ENCODE measurements at regions not wholly inside any gene's neighbourhood (a gene's known extent, or its start where the extent isn't known, plus 50 kb on each side); places are given as distances from the start of the nearest gene placed in this dataset.

GRCh38 chr12:85504164-85504563, 224.1 kb downstream of the ALX1 start:
- H3K9me3 ChIP-seq = no peaks in the 10 kb centered on the region
- in situ Hi-C loops (cut with MboI; ENCODE audit: low sequenced_read_pairs) = no loop called here
- H3K4me3 ChIP-seq = no peak overlapping the region
- H3K27me3 ChIP-seq (ENCODE audit: low read depth) = no peaks in the 10 kb centered on the region
- no peaks in the 10 kb centered on the region for H3K36me3 ChIP-seq (replicated peaks)
- no peak for DNase-seq (ENCODE audit: low spot score in 2 of 2)
- no peaks in the 10 kb centered on the region for H3K4me1 ChIP-seq

- H3K27me3 ChIP-seq (ENCODE audit: low read depth) = no peaks in the 10 kb centered on the region
- H3K4me1 ChIP-seq = no peaks in the 10 kb centered on the region
- no peak overlapping the region for H3K4me3 ChIP-seq
- DNase-seq (ENCODE audit: low spot score in 2 of 2) = no peak
- no peaks in the 10 kb centered on the region for H3K36me3 ChIP-seq (replicated peaks)
- in situ Hi-C loops (cut with MboI; ENCODE audit: low sequenced_read_pairs) = no loop called here
- no peaks in the 10 kb centered on the region for H3K9me3 ChIP-seq
These were observed 224.6 kb downstream of the ALX1 start for GRCh38 chr12:85504624-85505023.

GRCh38 chr12:85507456-85507855, 227.4 kb downstream of the ALX1 start:
- Histone ChIP-seq H3K4me3 (no peak overlapping the region), H3K36me3 (replicated peaks) (no peaks in the 10 kb centered on the region), H3K4me1 (no peaks in the 10 kb centered on the region), H3K9me3 (no peaks in the 10 kb centered on the region), H3K27me3 (ENCODE audit: low read depth) (no peaks in the 10 kb centered on the region)
- in situ Hi-C loops (cut with MboI; ENCODE audit: low sequenced_read_pairs) = no loop called here
- no peak for DNase-seq (ENCODE audit: low spot score in 2 of 2)

- H3K27me3 ChIP-seq (ENCODE audit: low read depth) = no peaks in the 10 kb centered on the region; the same call in 1 of the 2 replicates
- in situ Hi-C loops (cut with MboI; ENCODE audit: low sequenced_read_pairs) = no loop called here
- DNase-seq (ENCODE audit: low spot score in 2 of 2) = no peak
- H3K36me3 ChIP-seq (replicated peaks) = no peaks in the 10 kb centered on the region
- H3K4me1 ChIP-seq = no peaks in the 10 kb centered on the region
- no peaks in the 10 kb centered on the region for H3K9me3 ChIP-seq
- H3K4me3 ChIP-seq = no peak overlapping the region
These were observed 229.2 kb downstream of the ALX1 start for GRCh38 chr12:85509081-85509856.

- Histone ChIP-seq H3K4me3 (no peak overlapping the region), H3K4me1 (no peaks in the 10 kb centered on the region), H3K9me3 (no peaks in the 10 kb centered on the region), H3K27me3 (ENCODE audit: low read depth) (no peaks in the 10 kb centered on the region; the same call in 1 of the 2 replicates), H3K36me3 (replicated peaks) (no peaks in the 10 kb centered on the region)
- DNase-seq (ENCODE audit: low spot score in 2 of 2) = no peak
- in situ Hi-C loops (cut with MboI; ENCODE audit: low sequenced_read_pairs) = no loop called here
These were observed 229.8 kb downstream of the ALX1 start for GRCh38 chr12:85509857-85510256.

GRCh38 chr12:85516039-85516438, 236.0 kb downstream of the ALX1 start:
- Histone ChIP-seq H3K4me3 (no peak overlapping the region), H3K27me3 (ENCODE audit: low read depth) (no peaks in the 10 kb centered on the region; the same call in 1 of the 2 replicates), H3K4me1 (peaks cover 15% of the 10 kb centered on the region), H3K9me3 (no peaks in the 10 kb centered on the region), H3K36me3 (replicated peaks) (no peaks in the 10 kb centered on the region)
- in situ Hi-C loops (cut with MboI; ENCODE audit: low sequenced_read_pairs) = no loop called here
- no peak for DNase-seq (ENCODE audit: low spot score in 2 of 2)

GRCh38 chr12:85516667-85517325, 236.8 kb downstream of the ALX1 start:
- Histone ChIP-seq H3K9me3 (no peaks in the 10 kb centered on the region), H3K4me1 (peaks cover 15% of the 10 kb centered on the region), H3K4me3 (no peak overlapping the region), H3K27me3 (ENCODE audit: low read depth) (no peaks in the 10 kb centered on the region; the same call in 1 of the 2 replicates), H3K36me3 (replicated peaks) (no peaks in the 10 kb centered on the region)
- in situ Hi-C loops (cut with MboI; ENCODE audit: low sequenced_read_pairs) = no loop called here
- DNase-seq (ENCODE audit: low spot score in 2 of 2) = no peak

GRCh38 chr12:85519163-85519562, 239.1 kb downstream of the ALX1 start:
- H3K4me3 ChIP-seq = no peak overlapping the region
- in situ Hi-C loops (cut with MboI; ENCODE audit: low sequenced_read_pairs) = no loop called here
- H3K27me3 ChIP-seq (ENCODE audit: low read depth) = no peaks in the 10 kb centered on the region

GRCh38 chr12:85523197-85523596, 243.2 kb downstream of the ALX1 start:
- H3K36me3 ChIP-seq (replicated peaks) = no peaks in the 10 kb centered on the region
- DNase-seq (ENCODE audit: low spot score in 2 of 2) = no peak
- in situ Hi-C loops (cut with MboI; ENCODE audit: low sequenced_read_pairs) = no loop called here

More at GRCh38 chr12:85519163-85519562, 239.1 kb downstream of the ALX1 start:
- no peaks in the 10 kb centered on the region for H3K36me3 ChIP-seq (replicated peaks)
- no peaks in the 10 kb centered on the region for H3K9me3 ChIP-seq
- DNase-seq (ENCODE audit: low spot score in 2 of 2) = no peak
- H3K4me1 ChIP-seq = peaks cover 15% of the 10 kb centered on the region

GRCh38 chr12:85527192-85527591, 247.2 kb downstream of the ALX1 start:
- Histone ChIP-seq H3K36me3 (replicated peaks) (no peaks in the 10 kb centered on the region), H3K4me3 (no peak overlapping the region), H3K27me3 (ENCODE audit: low read depth) (no peaks in the 10 kb centered on the region), H3K4me1 (no peaks in the 10 kb centered on the region), H3K9me3 (no peaks in the 10 kb centered on the region)
- in situ Hi-C loops (cut with MboI; ENCODE audit: low sequenced_read_pairs) = no loop called here
- DNase-seq (ENCODE audit: low spot score in 2 of 2) = no peak

More at GRCh38 chr12:85523197-85523596, 243.2 kb downstream of the ALX1 start:
- Histone ChIP-seq H3K4me3 (no peak overlapping the region), H3K27me3 (ENCODE audit: low read depth) (no peaks in the 10 kb centered on the region), H3K4me1 (peaks cover 15% of the 10 kb centered on the region), H3K9me3 (no peaks in the 10 kb centered on the region)

GRCh38 chr12:85529896-85530295, 249.9 kb downstream of the ALX1 start:
- in situ Hi-C loops (cut with MboI; ENCODE audit: low sequenced_read_pairs) = no loop called here
- Histone ChIP-seq H3K4me3 (no peak overlapping the region), H3K9me3 (no peaks in the 10 kb centered on the region), H3K4me1 (no peaks in the 10 kb centered on the region), H3K27me3 (ENCODE audit: low read depth) (no peaks in the 10 kb centered on the region), H3K36me3 (replicated peaks) (no peaks in the 10 kb centered on the region)
- DNase-seq (ENCODE audit: low spot score in 2 of 2) = no peak

GRCh38 chr12:85530456-85530855, 250.4 kb downstream of the ALX1 start:
- in situ Hi-C loops (cut with MboI; ENCODE audit: low sequenced_read_pairs) = no loop called here
- H3K27me3 ChIP-seq (ENCODE audit: low read depth) = no peaks in the 10 kb centered on the region
- DNase-seq (ENCODE audit: low spot score in 2 of 2) = no peak
- no peaks in the 10 kb centered on the region for H3K36me3 ChIP-seq (replicated peaks)
- H3K9me3 ChIP-seq = no peaks in the 10 kb centered on the region
- no peak overlapping the region for H3K4me3 ChIP-seq
- H3K4me1 ChIP-seq = no peaks in the 10 kb centered on the region

- H3K4me3 ChIP-seq = no peak overlapping the region
- no peaks in the 10 kb centered on the region for H3K9me3 ChIP-seq
- H3K36me3 ChIP-seq (replicated peaks) = no peaks in the 10 kb centered on the region
- no peak for DNase-seq (ENCODE audit: low spot score in 2 of 2)
- H3K27me3 ChIP-seq (ENCODE audit: low read depth) = no peaks in the 10 kb centered on the region
- in situ Hi-C loops (cut with MboI; ENCODE audit: low sequenced_read_pairs) = no loop called here
- H3K4me1 ChIP-seq = no peaks in the 10 kb centered on the region
These were observed 251.3 kb downstream of the ALX1 start for GRCh38 chr12:85531341-85531740.

- no peak overlapping the region for H3K4me3 ChIP-seq
- no peaks in the 10 kb centered on the region for H3K36me3 ChIP-seq (replicated peaks)
- in situ Hi-C loops (cut with MboI; ENCODE audit: low sequenced_read_pairs) = no loop called here
- no peak for DNase-seq (ENCODE audit: low spot score in 2 of 2)
- peaks cover 4% of the 10 kb centered on the region; the same call in 1 of the 2 replicates for H3K27me3 ChIP-seq (ENCODE audit: low read depth)
- no peaks in the 10 kb centered on the region for H3K9me3 ChIP-seq
- no peaks in the 10 kb centered on the region; the same call in 1 of the 2 replicates for H3K4me1 ChIP-seq
These were observed 269.6 kb downstream of the ALX1 start for GRCh38 chr12:85549640-85550039.

Measured in HAP-1 (cell line).